ENCODE measurements at regions not wholly inside any gene's neighbourhood (a gene's known extent, or its start where the extent isn't known, plus 50 kb on each side); places are given as distances from the start of the nearest gene placed in this dataset.

GRCh38 chr6:20350215-20350614 is 51.5 kb upstream of the E2F3 start:
- no peak for DNase-seq
- 45% methylated on average over 2 of the region's 2 CpGs for WGBS (ENCODE audit: low lambda C conversion rate)
- CTCF ChIA-PET, result no interaction called here

GRCh38 chr6:20351534-20351933 is 50.1 kb upstream of the E2F3 start:
- no peaks in the 10 kb centered on the region for H3K27me3 ChIP-seq (ENCODE audit: insufficient read depth)
- H3K9ac ChIP-seq, result no peak overlapping the region
- H2AFZ ChIP-seq (ENCODE audit: low read depth), result no peak overlapping the region
- no peak overlapping the region for H3K4me2 ChIP-seq
- POLR2A ChIA-PET, result no interaction called here
- 34% methylated on average over 4 of the region's 4 CpGs for WGBS (ENCODE audit: low lambda C conversion rate)
- CTCF ChIA-PET, result interaction anchor here (1.2 kb wide), 1 partner anchor 23 kb away, joined by 3 read pairs; no protein-coding TSS in a partner anchor
- no peaks in the 10 kb centered on the region for H3K9me3 ChIP-seq
- no peaks in the 10 kb centered on the region for H3K36me3 ChIP-seq (replicated peaks in 1 of 2; ENCODE audit: control insufficient read depth in 1 of 2, insufficient read depth in 2 of 2, low read length in 1 of 2)
- H3K9me2 ChIP-seq, result no peaks in the 10 kb centered on the region
- DNase-seq, result no peak
- H3K4me3 ChIP-seq (ENCODE audit: low read depth in 2 of 2, low read length in 1 of 2), result no peak overlapping the region
- no peaks in the 10 kb centered on the region for H3K79me2 ChIP-seq (ENCODE audit: insufficient read depth)
- no peaks in the 10 kb centered on the region for H3K4me1 ChIP-seq (ENCODE audit: control insufficient read depth in 1 of 2, insufficient read depth in 2 of 2, low read depth in 1 of 2, low read length in 1 of 2)
- TF ChIP-seq CHD2 (IDR thresholded peaks at IDR 0.05; ENCODE audit: low read length, partially characterized antibody) (no peak), IRF3 (IDR thresholded peaks at IDR 0.05; ENCODE audit: low read depth, low read length) (no peak), MXI1 (IDR thresholded peaks at IDR 0.05; ENCODE audit: low read depth, low read length) (no peak), USF1 (IDR thresholded peaks at IDR 0.05; ENCODE audit: borderline replicate concordance, low read depth) (no peak), NFIC (IDR thresholded peaks at IDR 0.05; ENCODE audit: borderline replicate concordance) (no peak), GATA2 (CRISPR knock-in tag; IDR thresholded peaks at IDR 0.05) (no peak), SIN3A (IDR thresholded peaks at IDR 0.05; ENCODE audit: borderline replicate concordance, low read depth, low read length) (no peak), RXRA (IDR thresholded peaks at IDR 0.05; ENCODE audit: borderline replicate concordance, low read depth) (no peak)
- no peaks in the 10 kb centered on the region for H4K20me1 ChIP-seq (ENCODE audit: insufficient read depth)
- H3F3A ChIP-seq (replicated peaks; ENCODE audit: insufficient read depth), result no peaks in the 10 kb centered on the region
- no peak overlapping the region for H3K27ac ChIP-seq (ENCODE audit: low read depth in 2 of 2, low read length in 1 of 2)

More at GRCh38 chr6:20350215-20350614, 51.5 kb upstream of the E2F3 start:
- no peaks in the 10 kb centered on the region for H3K36me3 ChIP-seq (replicated peaks in 1 of 2; ENCODE audit: control insufficient read depth in 1 of 2, insufficient read depth in 2 of 2, low read length in 1 of 2)
- H3K4me1 ChIP-seq (ENCODE audit: control insufficient read depth in 1 of 2, insufficient read depth in 2 of 2, low read depth in 1 of 2, low read length in 1 of 2), result no peaks in the 10 kb centered on the region
- H3K4me3 ChIP-seq (ENCODE audit: low read depth in 2 of 2, low read length in 1 of 2), result no peak overlapping the region
- H3K9me3 ChIP-seq, result no peaks in the 10 kb centered on the region
- H3F3A ChIP-seq (replicated peaks; ENCODE audit: insufficient read depth), result no peaks in the 10 kb centered on the region
- no peak for TF ChIP-seq POLR2AphosphoS5 (IDR thresholded peaks at IDR 0.05; ENCODE audit: low read depth, low read length)
- TF ChIP-seq YY1 (IDR thresholded peaks at IDR 0.05; ENCODE audit: low read depth), result no peak
- H3K9me2 ChIP-seq, result no peaks in the 10 kb centered on the region
- H3K79me2 ChIP-seq (ENCODE audit: insufficient read depth), result no peaks in the 10 kb centered on the region
- POLR2A ChIA-PET, result interaction anchor here (0.6 kb wide), 1 partner anchor 93 kb away, joined by 7 read pairs; no protein-coding TSS in a partner anchor
- no peak overlapping the region for H3K4me2 ChIP-seq
- no peaks in the 10 kb centered on the region for H3K27me3 ChIP-seq (ENCODE audit: insufficient read depth)
- no peak overlapping the region for H2AFZ ChIP-seq (ENCODE audit: low read depth)
- H3K9ac ChIP-seq, result no peak overlapping the region
- no peak overlapping the region for H3K27ac ChIP-seq (ENCODE audit: low read depth in 2 of 2, low read length in 1 of 2)
- H4K20me1 ChIP-seq (ENCODE audit: insufficient read depth), result no peaks in the 10 kb centered on the region

Data from SK-N-SH (cell line).